HepG2 (cell line): ENCODE measurements at regions not wholly inside any gene's neighbourhood (a gene's known extent, or its start where the extent isn't known, plus 50 kb on each side); places are given as distances from the start of the nearest gene placed in this dataset.

ENCODE experiments used
- ATAC-seq: fragments of 200-7000 bp; cut with Tn5 transposase; 3 replicates; pipeline ENCODE4 v1.9.1; 2020; ENCODE audit warnings: mild to moderate bottlenecking, moderate library complexity
- BruUV-seq: library from RNA; stranded (reverse); fragments of 400-500 nt; replicated peaks from 2 replicates; lab custom pipeline; 2021; lab: Mats Ljungman, UMichigan
- CTCF ChIA-PET: fragments of 300-600 bp; formaldehyde crosslinking; extraction: SDS; loops from one replicate; lab custom pipeline; 2021; ENCODE audit warnings: low total read pairs, inconsistent platforms, low intra/inter-chr PET ratio; lab: Yijun Ruan, JAX
- POLR2A ChIA-PET: fragments of 350-600 bp; sonication (Branson Sonifier 250); formaldehyde crosslinking; loops from one replicate; lab custom pipeline; 2020; ENCODE audit warnings: antibody characterized with exemption, inconsistent platforms; lab: Yijun Ruan, JAX
- DNase-seq: peaks from one replicate; pipeline ENCODE4 v3.0.0-alpha.2; 2015; ENCODE audit warnings: low spot score
- FAIRE-seq: peaks from 3 replicates; lab custom pipeline; 2011; peaks lifted over from hg19 to GRCh38; lab: Jason Lieb, UNC
- H2AFZ ChIP-seq: one replicate; pipeline ENCODE4 v1.6.1; 2011; ENCODE audit warnings: low read length, inconsistent platforms
- H3K27ac ChIP-seq: fragments of 300-600 bp; 3 replicates; pipeline ENCODE4 v1.8.0; 2011; ENCODE audit warnings: mixed run types, mild to moderate bottlenecking, mixed read lengths, low read length, inconsistent platforms; ENCODE audit not compliant: insufficient read depth; ENCODE audit errors: extremely low read length
- H3K27me3 ChIP-seq, 2 experiments: fragments of 200-600 bp in 1 of 2; 2 replicates in 1 of 2; 3 replicates in 1 of 2; pipeline versions ENCODE4 v1.6.0 to v1.8.0; 2011; ENCODE audit warnings: low read length in 2 of 2, mild to moderate bottlenecking in 2 of 2, moderate library complexity in 2 of 2, inconsistent platforms in 1 of 2; ENCODE audit not compliant: insufficient read depth in 2 of 2, control insufficient read depth in 1 of 2
- H3K36me3 ChIP-seq, 2 experiments: fragments of 200-600 bp in 1 of 2; replicated peaks in 1 of 2; 2 replicates in 1 of 2; 3 replicates in 1 of 2; pipeline versions ENCODE4 v1.5.1 to v1.8.0; 2011; ENCODE audit warnings: low read length in 2 of 2, inconsistent platforms in 1 of 2; ENCODE audit not compliant: insufficient read depth in 2 of 2, control insufficient read depth in 1 of 2
- H3K4me1 ChIP-seq: 2 replicates; pipeline ENCODE4 v1.5.1; 2012; ENCODE audit warnings: low read length, inconsistent platforms; ENCODE audit not compliant: insufficient read depth
- H3K4me2 ChIP-seq: 2 replicates; pipeline ENCODE4 v1.6.0; 2011; ENCODE audit warnings: low read depth, low read length, inconsistent platforms
- H3K4me3 ChIP-seq, 3 experiments: fragments of 200-600 bp in 1 of 3; sonication (generic), shearing (Covaris generic) in 1 of 3; replicated peaks in 1 of 3; 2 replicates each; pipeline ENCODE4 v1.5.1; 2011 to 2016; ENCODE audit warnings: low read length in 3 of 3, inconsistent platforms in 2 of 3, low read depth in 2 of 3, mild to moderate bottlenecking in 2 of 3, control low read depth in 1 of 3, mixed read lengths in 1 of 3; ENCODE audit not compliant: insufficient read depth in 1 of 3
- H3K79me2 ChIP-seq: one replicate; pipeline ENCODE4 v1.6.1; 2011; ENCODE audit warnings: low read length, inconsistent platforms; ENCODE audit not compliant: insufficient read depth
- H3K9ac ChIP-seq: 2 replicates; pipeline ENCODE4 v1.6.0; 2011; ENCODE audit warnings: mild to moderate bottlenecking, low read depth, low read length, inconsistent platforms; ENCODE audit not compliant: insufficient read depth
- H3K9me3 ChIP-seq: 2 replicates; pipeline ENCODE4 v1.5.1; 2012; ENCODE audit warnings: mild to moderate bottlenecking, low read length
- H4K20me1 ChIP-seq: 2 replicates; pipeline ENCODE4 v1.6.0; 2011; ENCODE audit warnings: inconsistent platforms, mild to moderate bottlenecking, low read length, moderate library complexity; ENCODE audit not compliant: insufficient read depth
- AHR ChIP-seq: IDR thresholded peaks from 2 replicates; pipeline ENCODE4 v1.6.1; 2018; ENCODE audit warnings: missing genetic modification reagents, missing compliant biosample characterization
- EEA1 ChIP-seq: sonication (generic); formaldehyde crosslinking; IDR thresholded peaks from 2 replicates; pipeline ENCODE4 v1.5.1; 2020; ENCODE audit warnings: mild to moderate bottlenecking, missing genetic modification reagents, borderline replicate concordance
- ELF1 ChIP-seq: sonication (generic); formaldehyde crosslinking; IDR thresholded peaks from 2 replicates; pipeline ENCODE4 v1.4.0; 2020; ENCODE audit warnings: missing genetic modification reagents
- FOXA1 ChIP-seq, 2 experiments: fragments of 450-650 bp in 1 of 2; sonication (generic) in 1 of 2; formaldehyde crosslinking in 1 of 2; IDR thresholded peaks; 2 replicates each; pipeline versions ENCODE4 v1.4.0 to v1.6.1; 2016 to 2020; ENCODE audit warnings: missing genetic modification reagents in 1 of 2
- HMG20B ChIP-seq: conservative IDR thresholded peaks from 2 replicates; pipeline ENCODE4 v1.6.1; 2016; ENCODE audit warnings: missing genetic modification reagents, missing compliant biosample characterization
- NCOA2 ChIP-seq: sonication (generic); formaldehyde crosslinking; IDR thresholded peaks from 2 replicates; pipeline ENCODE4 v1.8.0; 2022; ENCODE audit warnings: inconsistent platforms
- SCMH1 ChIP-seq: sonication (generic); formaldehyde crosslinking; IDR thresholded peaks from 2 replicates; pipeline ENCODE4 v1.9.0; 2021; ENCODE audit warnings: missing genetic modification reagents, mild to moderate bottlenecking, borderline replicate concordance
- SRY ChIP-seq: sonication (generic); formaldehyde crosslinking; IDR thresholded peaks from 2 replicates; pipeline ENCODE4 v1.8.0; 2022; ENCODE audit warnings: mild to moderate bottlenecking, missing genetic modification reagents
- TP53 ChIP-seq: sonication (generic); formaldehyde crosslinking; conservative IDR thresholded peaks from 2 replicates; pipeline ENCODE4 v1.4.0; 2020; ENCODE audit warnings: missing genetic modification reagents
- TRIM24 ChIP-seq: sonication (generic); formaldehyde crosslinking; IDR thresholded peaks from 2 replicates; pipeline ENCODE4 v1.8.0; 2022; ENCODE audit warnings: mild to moderate bottlenecking, missing genetic modification reagents
- ZBTB3 ChIP-seq: sonication (generic); formaldehyde crosslinking; IDR thresholded peaks from 2 replicates; pipeline ENCODE4 v1.4.0; 2020; ENCODE audit warnings: low read depth, mild to moderate bottlenecking, moderate library complexity, missing genetic modification reagents, borderline replicate concordance
- ZNF225 ChIP-seq: sonication (generic); formaldehyde crosslinking; IDR thresholded peaks from 2 replicates; pipeline ENCODE4 v1.4.0; 2020; ENCODE audit warnings: mild to moderate bottlenecking, missing genetic modification reagents
- ZNF564 ChIP-seq: sonication (generic); formaldehyde crosslinking; IDR thresholded peaks from 2 replicates; pipeline ENCODE4 v1.8.1; 2023; ENCODE audit warnings: mild to moderate bottlenecking, missing genetic modification reagents
- WGBS: methylation state at CpG from one replicate; pipeline ENCODE4 v1.1.6; 2017; ENCODE audit warnings: low lambda C conversion rate; 5-methylcytosine and 5-hydroxymethylcytosine counted together
- in situ Hi-C: cut with HindIII; loops from 2 replicates; pipeline ENCODE4 v1.10.0; 2017; ENCODE audit warnings: low pct_unique_long_range_greater_than_20kb; ENCODE audit not compliant: extremely low pct_ligation_motif_present
- intact Hi-C: fragments of 100-400 bp; cut with micrococcal nuclease; formaldehyde crosslinking; loops from one replicate; pipeline ENCODE4 v1.10.0; 2022; ENCODE audit not compliant: unreplicated experiment
- TF ChIP-seq, protein P1 (sequence below): IDR thresholded peaks from 2 replicates; pipeline ENCODE4 v1.6.1; 2016; ENCODE audit warnings: missing compliant biosample characterization, missing genetic modification reagents, borderline replicate concordance
- TF ChIP-seq, protein P2 (sequence below): sonication (generic); formaldehyde crosslinking; IDR thresholded peaks from 2 replicates; pipeline ENCODE4 v1.8.1; 2023; ENCODE audit warnings: mild to moderate bottlenecking, moderate library complexity, missing genetic modification reagents
- TF ChIP-seq, protein P3 (sequence below): sonication (generic); formaldehyde crosslinking; conservative IDR thresholded peaks from 2 replicates; pipeline ENCODE4 v1.4.0; 2020; ENCODE audit warnings: missing genetic modification reagents
- TF ChIP-seq, protein P4 (sequence below): sonication (generic); formaldehyde crosslinking; IDR thresholded peaks from 2 replicates; pipeline ENCODE4 v1.4.0; 2020; ENCODE audit warnings: missing genetic modification reagents

DNA sequence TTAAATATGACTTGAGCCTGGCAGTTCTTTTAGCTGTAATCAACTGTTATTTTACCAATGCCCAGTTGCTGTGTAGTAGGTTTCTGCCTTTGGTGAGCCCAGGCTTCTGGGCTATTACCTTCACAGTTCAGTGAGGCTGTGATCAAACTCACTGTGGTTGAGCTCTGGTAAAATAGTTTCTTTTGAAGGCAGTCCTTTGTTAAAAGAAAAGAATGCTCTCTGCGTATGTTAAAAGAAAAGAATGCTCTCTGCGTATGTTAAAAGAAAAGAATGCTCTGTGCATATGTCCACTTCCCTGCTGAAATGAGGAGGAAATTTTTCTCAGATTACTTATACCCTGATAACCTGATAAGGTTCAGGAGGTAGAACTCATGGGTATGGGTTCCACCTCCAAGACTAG is 244.3 kb downstream of the RNF144A start:
- Histone ChIP-seq H3K36me3 (no peaks in the 10 kb centered on the region), H3K9ac (no peak overlapping the region), H3K4me3 (no peak overlapping the region), H4K20me1 (no peaks in the 10 kb centered on the region), H3K9me3 (no peaks in the 10 kb centered on the region), H3K4me2 (no peak overlapping the region), H3K27ac (no peak overlapping the region), H3K27me3 (no peaks in the 10 kb centered on the region), H2AFZ (no peak overlapping the region), H3K4me1 (no peaks in the 10 kb centered on the region), H3K79me2 (no peaks in the 10 kb centered on the region)
- no peak for DNase-seq
- TF ChIP-seq ELF1 = no peak
- TF ChIP-seq, protein P1, sequence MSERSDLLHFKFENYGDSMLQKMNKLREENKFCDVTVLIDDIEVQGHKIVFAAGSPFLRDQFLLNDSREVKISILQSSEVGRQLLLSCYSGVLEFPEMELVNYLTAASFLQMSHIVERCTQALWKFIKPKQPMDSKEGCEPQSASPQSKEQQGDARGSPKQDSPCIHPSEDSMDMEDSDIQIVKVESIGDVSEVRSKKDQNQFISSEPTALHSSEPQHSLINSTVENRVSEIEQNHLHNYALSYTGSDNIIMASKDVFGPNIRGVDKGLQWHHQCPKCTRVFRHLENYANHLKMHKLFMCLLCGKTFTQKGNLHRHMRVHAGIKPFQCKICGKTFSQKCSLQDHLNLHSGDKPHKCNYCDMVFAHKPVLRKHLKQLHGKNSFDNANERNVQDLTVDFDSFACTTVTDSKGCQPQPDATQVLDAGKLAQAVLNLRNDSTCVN (CRISPR knock-in tag) = no peak
- TF ChIP-seq, protein P2, sequence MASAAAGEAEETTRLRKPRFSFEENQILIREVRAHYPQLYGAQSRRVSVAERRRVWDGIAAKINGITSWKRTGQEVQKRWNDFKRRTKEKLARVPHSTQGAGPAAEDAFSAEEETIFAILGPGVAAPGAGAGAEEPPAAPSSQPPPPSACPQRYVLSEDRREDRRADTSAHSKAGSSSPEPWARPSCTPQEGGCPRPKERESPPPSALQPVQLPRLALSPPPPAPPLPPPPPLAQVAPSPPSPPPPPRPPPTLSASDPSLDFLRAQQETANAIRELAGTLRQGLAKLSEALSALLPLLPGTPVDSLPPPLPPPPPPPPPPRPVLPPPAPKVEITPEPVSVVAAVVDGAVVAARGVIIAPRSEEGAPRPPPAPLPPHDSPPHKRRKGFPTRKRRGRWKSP (CRISPR knock-in tag) = no peak
- TF ChIP-seq, protein P3, sequence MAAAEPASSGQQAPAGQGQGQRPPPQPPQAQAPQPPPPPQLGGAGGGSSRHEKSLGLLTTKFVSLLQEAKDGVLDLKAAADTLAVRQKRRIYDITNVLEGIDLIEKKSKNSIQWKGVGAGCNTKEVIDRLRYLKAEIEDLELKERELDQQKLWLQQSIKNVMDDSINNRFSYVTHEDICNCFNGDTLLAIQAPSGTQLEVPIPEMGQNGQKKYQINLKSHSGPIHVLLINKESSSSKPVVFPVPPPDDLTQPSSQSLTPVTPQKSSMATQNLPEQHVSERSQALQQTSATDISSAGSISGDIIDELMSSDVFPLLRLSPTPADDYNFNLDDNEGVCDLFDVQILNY = no peak
- TF ChIP-seq, protein P4, sequence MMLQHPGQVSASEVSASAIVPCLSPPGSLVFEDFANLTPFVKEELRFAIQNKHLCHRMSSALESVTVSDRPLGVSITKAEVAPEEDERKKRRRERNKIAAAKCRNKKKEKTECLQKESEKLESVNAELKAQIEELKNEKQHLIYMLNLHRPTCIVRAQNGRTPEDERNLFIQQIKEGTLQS (CRISPR knock-in tag) = no peak
- no peak for TF ChIP-seq ZBTB3 (CRISPR knock-in tag)
- no peak for TF ChIP-seq ZNF225 (CRISPR knock-in tag)
- no peak for TF ChIP-seq NCOA2 (CRISPR knock-in tag)
- TF ChIP-seq TP53 (CRISPR knock-in tag) = no peak
- no peak for TF ChIP-seq SCMH1 (CRISPR knock-in tag)
- no peak for TF ChIP-seq SRY (CRISPR knock-in tag)
- no peak for TF ChIP-seq EEA1 (CRISPR knock-in tag)
- TF ChIP-seq FOXA1 (IDR thresholded peaks at IDR 0.05) = no peak
- no peak for TF ChIP-seq FOXA1 (CRISPR knock-in tag; IDR thresholded peaks at IDR 0.05)
- TF ChIP-seq HMG20B (CRISPR knock-in tag) = no peak
- no peak for TF ChIP-seq AHR (CRISPR knock-in tag)
- no peak for TF ChIP-seq ZNF564 (CRISPR knock-in tag)
- no peak for TF ChIP-seq TRIM24 (CRISPR knock-in tag)
- CTCF ChIA-PET = no interaction called here
- in situ Hi-C loops (no loop called here), intact Hi-C loops (no loop called here)
- no peak for ATAC-seq
- no TSS peak for BruUV-seq
- POLR2A ChIA-PET = no interaction called here
- no peak for FAIRE-seq
- WGBS = 90% methylated on average over 2 of the region's 2 CpGs
